Neural cell (in vitro differentiated cells): ENCODE measurements at regions not wholly inside any gene's neighbourhood (a gene's known extent, or its start where the extent isn't known, plus 50 kb on each side); places are given as distances from the start of the nearest gene placed in this dataset.

Experiments
- H2AFZ ChIP-seq: fragments of 200-600, 300-800 bp; sonication (generic), shearing (Covaris generic); 2 replicates; pipeline ENCODE4 v1.6.0; 2014; ENCODE audit warnings: low read depth, mild to moderate bottlenecking, antibody characterized with exemption, low read length, moderate library complexity
- H3F3A ChIP-seq: fragments of 200-600 bp; shearing (Covaris generic); 2 replicates; pipeline ENCODE4 v1.6.1; 2016; ENCODE audit warnings: mild to moderate bottlenecking, moderate library complexity, mixed read lengths, antibody characterized with exemption, low read length; ENCODE audit not compliant: insufficient read depth, poor library complexity, severe bottlenecking
- H3K27ac ChIP-seq: fragments of 200-600, 300-800 bp; sonication (generic), shearing (Covaris generic); 2 replicates; pipeline ENCODE4 v1.5.1; 2014; ENCODE audit warnings: mild to moderate bottlenecking, low read length, moderate library complexity
- H3K27me3 ChIP-seq: fragments of 300-800, 200-600 bp; sonication (generic), shearing (Covaris generic); 2 replicates; pipeline ENCODE4 v1.6.0; 2014; ENCODE audit warnings: mild to moderate bottlenecking, low read depth, low read length, moderate library complexity; ENCODE audit not compliant: insufficient read depth
- H3K36me3 ChIP-seq: fragments of 300-800, 200-600 bp; sonication (generic), shearing (Covaris generic); 2 replicates; pipeline ENCODE4 v1.5.1; 2014; ENCODE audit warnings: mild to moderate bottlenecking, antibody characterized with exemption, low read length, moderate library complexity; ENCODE audit not compliant: insufficient read depth
- H3K4me2 ChIP-seq: fragments of 300-800, 200-600 bp; sonication (generic), shearing (Covaris generic); 2 replicates; pipeline ENCODE4 v1.6.0; 2014; ENCODE audit warnings: mild to moderate bottlenecking, low read length
- H3K4me3 ChIP-seq: fragments of 300-800, 200-600 bp; sonication (generic), shearing (Covaris generic); 2 replicates; pipeline ENCODE4 v1.5.1; 2014; ENCODE audit warnings: mild to moderate bottlenecking, low read length, moderate library complexity
- H3K79me2 ChIP-seq: fragments of 200-600 bp; shearing (Covaris generic); replicated peaks from 2 replicates; pipeline ENCODE4 v1.6.0; 2014; ENCODE audit warnings: mild to moderate bottlenecking, low read length, moderate library complexity; ENCODE audit not compliant: insufficient read depth
- H3K9ac ChIP-seq: fragments of 300-800, 200-600 bp; sonication (generic), shearing (Covaris generic); 2 replicates; pipeline ENCODE4 v1.6.1; 2016; ENCODE audit warnings: mild to moderate bottlenecking, low read length, mixed read lengths
- H3K9me2 ChIP-seq: fragments of 200-600 bp; shearing (Covaris generic); 2 replicates; pipeline ENCODE4 v1.6.1; 2016; ENCODE audit warnings: mild to moderate bottlenecking, low read length, mixed read lengths; ENCODE audit not compliant: insufficient read depth
- H3K9me3 ChIP-seq: fragments of 200-600, 300-800 bp; sonication (generic), shearing (Covaris generic); 2 replicates; pipeline ENCODE4 v1.6.1; 2016; ENCODE audit warnings: mild to moderate bottlenecking, mixed run types, low read length, moderate library complexity, mixed read lengths
- H4K20me1 ChIP-seq: fragments of 200-600 bp; shearing (Covaris generic); 2 replicates; pipeline ENCODE4 v1.6.1; 2016; ENCODE audit warnings: mild to moderate bottlenecking, mixed run types; ENCODE audit not compliant: insufficient read depth
- CTCF ChIP-seq: fragments of 450-650 bp; IDR thresholded peaks from 2 replicates; pipeline ENCODE4 v1.5.1; 2014; ENCODE audit warnings: antibody characterized with exemption, mild to moderate bottlenecking, moderate library complexity; ENCODE audit not compliant: poor library complexity, severe bottlenecking
- EP300 ChIP-seq: fragments of 450-650 bp; conservative IDR thresholded peaks from 2 replicates; pipeline ENCODE4 v1.6.1; 2014; ENCODE audit warnings: antibody characterized with exemption, mild to moderate bottlenecking, moderate library complexity; ENCODE audit not compliant: poor library complexity, severe bottlenecking
- EZH2 ChIP-seq: fragments of 200-600, 300-800 bp; shearing (Covaris generic), sonication (generic); IDR thresholded peaks from 2 replicates; pipeline ENCODE4 v1.6.1; 2014; ENCODE audit warnings: antibody characterized with exemption, low read length, borderline replicate concordance, mild to moderate bottlenecking; ENCODE audit not compliant: insufficient read depth, poor library complexity, severe bottlenecking
- MXI1 ChIP-seq: fragments of 450-650 bp; conservative IDR thresholded peaks from 2 replicates; pipeline ENCODE4 v1.6.1; 2014; ENCODE audit warnings: antibody characterized with exemption, mild to moderate bottlenecking; ENCODE audit not compliant: poor library complexity, severe bottlenecking
- POLR2AphosphoS5 ChIP-seq: IDR thresholded peaks from 2 replicates; pipeline ENCODE4 v1.6.1; 2012
- RAD21 ChIP-seq: fragments of 450-650 bp; conservative IDR thresholded peaks from 2 replicates; pipeline ENCODE4 v1.6.1; 2014; ENCODE audit warnings: antibody characterized with exemption, mild to moderate bottlenecking, moderate library complexity
- REST ChIP-seq: IDR thresholded peaks from 2 replicates; pipeline ENCODE4 v1.6.1; 2012; ENCODE audit warnings: borderline replicate concordance
- SMC3 ChIP-seq: fragments of 450-650 bp; conservative IDR thresholded peaks from 2 replicates; pipeline ENCODE4 v1.6.1; 2014; ENCODE audit warnings: antibody characterized with exemption, mild to moderate bottlenecking, moderate library complexity; ENCODE audit not compliant: poor library complexity
- TAF1 ChIP-seq: IDR thresholded peaks from 2 replicates; pipeline ENCODE4 v1.6.1; 2012; ENCODE audit warnings: low read depth

- no peak overlapping the region for H3K4me2 ChIP-seq
- no peaks in the 10 kb centered on the region for H3K9me2 ChIP-seq
- H3K4me3 ChIP-seq = no peak overlapping the region
These were observed 266.0 kb upstream of the BTG1 start for GRCh38 chr12:92411687-92412086.

GRCh38 chr12:92408072-92408900 is 262.6 kb upstream of the BTG1 start:
- H4K20me1 ChIP-seq = no peaks in the 10 kb centered on the region
- H3K9me3 ChIP-seq = no peaks in the 10 kb centered on the region
- no peaks in the 10 kb centered on the region for H3K27me3 ChIP-seq
- no peak overlapping the region for H3K4me2 ChIP-seq
- H3K9me2 ChIP-seq = no peaks in the 10 kb centered on the region
- H3K79me2 ChIP-seq = no peaks in the 10 kb centered on the region
- no peak overlapping the region for H3K4me3 ChIP-seq
- H3K36me3 ChIP-seq = no peaks in the 10 kb centered on the region
- no peak overlapping the region for H3K27ac ChIP-seq
- no peak overlapping the region for H3K9ac ChIP-seq
- H3F3A ChIP-seq = no peaks in the 10 kb centered on the region
- H2AFZ ChIP-seq = no peak overlapping the region
- no peak for TF ChIP-seq TAF1
- no peak for TF ChIP-seq EZH2
- no peak for TF ChIP-seq RAD21
- TF ChIP-seq EP300 = no peak
- TF ChIP-seq CTCF = no peak
- no peak for TF ChIP-seq MXI1

More at GRCh38 chr12:92411687-92412086, 266.0 kb upstream of the BTG1 start:
- Histone ChIP-seq H3K79me2 (no peaks in the 10 kb centered on the region), H3K9me3 (no peaks in the 10 kb centered on the region), H3K9ac (no peak overlapping the region), H3K36me3 (no peaks in the 10 kb centered on the region), H3K27me3 (no peaks in the 10 kb centered on the region), H3K27ac (no peak overlapping the region), H4K20me1 (no peaks in the 10 kb centered on the region), H2AFZ (no peak overlapping the region), H3F3A (no peaks in the 10 kb centered on the region)
- TF ChIP-seq SMC3 = no peak
- TF ChIP-seq EZH2 = no peak
- TF ChIP-seq CTCF = no peak
- TF ChIP-seq REST = no peak
- no peak for TF ChIP-seq RAD21
- TF ChIP-seq EP300 = no peak
- TF ChIP-seq MXI1 = no peak
- no peak for TF ChIP-seq POLR2AphosphoS5
- TF ChIP-seq TAF1 = no peak
